ENCODE measurements at regions not wholly inside any gene's neighbourhood (a gene's known extent, or its start where the extent isn't known, plus 50 kb on each side); places are given as distances from the start of the nearest gene placed in this dataset.

GRCh38 chr2:146806364-146807005 is 1038.3 kb upstream of the ACVR2A start:
- DNase-seq (ENCODE audit: low read depth, low spot score) = no peak
- H3K4me3 ChIP-seq (ENCODE audit: low read length) = no peak overlapping the region

GRCh38 chr2:146804288-146804687 is 1040.5 kb upstream of the ACVR2A start:
- DNase-seq (ENCODE audit: low read depth, low spot score) = no peak

GRCh38 chr2:146801886-146802285 is 1042.9 kb upstream of the ACVR2A start:
- DNase-seq (ENCODE audit: low read depth, low spot score) = no peak
- no peak overlapping the region for H3K4me3 ChIP-seq (ENCODE audit: low read length)

More at GRCh38 chr2:146804288-146804687, 1040.5 kb upstream of the ACVR2A start:
- no peak overlapping the region for H3K4me3 ChIP-seq (ENCODE audit: low read length)

DNA sequence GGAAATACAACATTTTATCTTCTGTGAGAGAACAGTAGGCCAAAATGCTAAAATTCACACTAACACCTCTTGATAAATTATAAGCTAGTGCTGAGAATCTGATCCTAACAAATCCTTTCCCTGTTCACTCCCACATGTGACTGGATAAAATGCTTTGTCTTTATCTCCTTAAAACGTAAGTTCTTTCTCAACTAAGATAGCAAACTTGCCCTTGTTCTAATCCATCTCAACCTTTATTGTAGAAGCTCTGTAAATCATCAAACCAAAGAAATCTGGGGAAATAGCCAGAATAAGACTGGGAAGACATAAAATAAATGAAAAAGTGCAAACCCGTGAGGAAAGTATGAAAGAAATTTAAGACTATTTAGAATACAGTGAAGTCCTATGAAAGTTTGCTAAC is 1058.4 kb upstream of the ACVR2A start:
- DNase-seq (ENCODE audit: low read depth, low spot score) = no peak

GRCh38 chr2:146785101-146785500 is 1059.7 kb upstream of the ACVR2A start:
- no peak overlapping the region for H3K4me3 ChIP-seq (ENCODE audit: low read length)
- DNase-seq (ENCODE audit: low read depth, low spot score) = no peak

More for the DNA sequence above, 1058.4 kb upstream of the ACVR2A start:
- H3K4me3 ChIP-seq (ENCODE audit: low read length) = no peak overlapping the region

GRCh38 chr2:146784602-146785001 is 1060.2 kb upstream of the ACVR2A start:
- no peak overlapping the region for H3K4me3 ChIP-seq (ENCODE audit: low read length)
- no peak for DNase-seq (ENCODE audit: low read depth, low spot score)

- DNase-seq (ENCODE audit: low read depth, low spot score) = no peak
- H3K4me3 ChIP-seq (ENCODE audit: low read length) = no peak overlapping the region
Measured at GRCh38 chr2:146777181-146777580, 1067.6 kb upstream of the ACVR2A start.

GRCh38 chr2:146776596-146776995 is 1068.2 kb upstream of the ACVR2A start:
- H3K4me3 ChIP-seq (ENCODE audit: low read length) = no peak overlapping the region
- DNase-seq (ENCODE audit: low read depth, low spot score) = no peak

- no peak overlapping the region for H3K4me3 ChIP-seq (ENCODE audit: low read length)
- DNase-seq (ENCODE audit: low read depth, low spot score) = no peak
Measured at GRCh38 chr2:146771531-146771930, 1073.3 kb upstream of the ACVR2A start.

DNA sequence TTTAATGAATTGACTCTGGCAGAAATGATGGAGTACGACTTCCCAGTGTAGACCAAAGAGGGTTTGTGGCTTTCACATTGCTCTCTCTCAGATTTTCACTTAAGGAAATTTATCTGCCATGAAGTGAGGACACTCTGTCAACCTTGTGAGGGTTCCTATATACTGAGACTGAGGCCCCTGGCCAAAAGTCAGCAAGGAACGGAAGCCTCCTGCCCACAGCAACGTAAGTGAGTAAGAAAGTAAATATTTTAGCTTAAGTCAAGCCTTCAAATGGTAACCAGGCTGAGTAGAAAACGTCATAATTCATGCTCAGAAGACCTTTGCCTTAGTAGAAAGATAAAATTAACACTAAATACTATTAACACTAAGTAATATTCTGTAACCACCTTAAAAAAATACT is 1080.5 kb upstream of the ACVR2A start:
- no peak overlapping the region for H3K4me3 ChIP-seq (ENCODE audit: low read length)

DNA sequence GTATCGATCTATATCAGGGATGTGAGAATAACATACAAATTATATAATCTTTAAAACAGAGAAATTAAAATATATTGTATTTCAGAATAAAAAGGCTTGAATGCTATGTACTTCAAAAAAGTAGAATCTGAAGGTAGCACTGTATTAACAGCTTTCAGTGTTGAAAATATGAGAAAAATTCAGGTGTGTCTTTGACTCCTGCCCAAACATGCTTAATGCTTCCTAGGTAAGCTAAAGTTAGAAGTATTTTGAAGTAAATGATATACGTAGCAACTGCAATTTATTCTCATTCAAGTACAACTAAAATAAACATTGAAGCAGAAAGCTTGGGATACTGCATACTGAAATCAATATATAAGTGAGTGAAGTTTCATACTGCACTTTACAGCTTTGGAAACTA is 1082.0 kb upstream of the ACVR2A start:
- no peak overlapping the region for H3K4me3 ChIP-seq (ENCODE audit: low read length)
- DNase-seq (ENCODE audit: low read depth, low spot score) = no peak

More for the DNA sequence above, 1080.5 kb upstream of the ACVR2A start:
- DNase-seq (ENCODE audit: low read depth, low spot score) = no peak

DNA sequence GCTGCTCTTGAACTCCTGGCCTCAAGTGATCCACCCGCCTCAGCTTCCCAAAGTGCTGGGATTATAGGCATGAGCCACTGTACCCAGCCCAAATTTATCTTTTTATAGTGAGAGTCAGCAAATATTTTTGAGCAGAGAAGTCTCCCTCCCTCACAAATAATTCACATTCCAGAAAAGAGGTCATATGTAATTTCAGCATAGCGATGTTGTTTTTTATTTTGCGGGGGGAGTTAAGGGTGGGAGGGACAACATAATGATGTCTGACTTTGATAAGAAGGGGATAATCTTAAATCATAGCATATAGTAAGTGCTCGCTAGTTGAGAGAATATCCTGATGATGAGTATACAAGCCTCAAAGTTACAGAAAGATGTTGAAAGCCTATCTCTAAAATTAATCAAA is 1090.2 kb upstream of the ACVR2A start:
- DNase-seq (ENCODE audit: low read depth, low spot score) = no peak
- no peak overlapping the region for H3K4me3 ChIP-seq (ENCODE audit: low read length)

- H3K4me3 ChIP-seq (ENCODE audit: low read length) = no peak overlapping the region
- no peak for DNase-seq (ENCODE audit: low read depth, low spot score)
Measured at GRCh38 chr2:146748046-146748445, 1096.8 kb upstream of the ACVR2A start.

- no peak for DNase-seq (ENCODE audit: low read depth, low spot score)
- no peak overlapping the region for H3K4me3 ChIP-seq (ENCODE audit: low read length)
Measured at GRCh38 chr2:146741260-146741659, 1103.6 kb upstream of the ACVR2A start.

DNA sequence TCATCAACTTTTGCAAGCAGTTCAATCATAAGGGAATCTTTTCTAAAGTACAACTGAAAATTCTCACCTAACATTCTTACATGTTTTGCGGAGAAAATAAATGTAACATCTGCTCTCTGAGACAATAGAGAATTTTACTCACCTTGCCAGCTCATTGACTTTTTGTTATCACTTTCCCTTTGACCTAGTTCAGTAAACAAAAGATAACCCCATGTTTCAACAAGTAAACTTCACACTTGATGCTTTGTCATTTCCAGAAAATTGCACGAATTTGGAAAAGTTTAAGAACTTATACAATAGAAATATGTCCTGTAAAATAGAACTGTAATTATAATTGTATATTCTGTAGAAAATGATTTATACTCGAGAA is 1110.0 kb upstream of the ACVR2A start:
- no peak for DNase-seq (ENCODE audit: low read depth, low spot score)

GRCh38 chr2:146734042-146734820 is 1110.6 kb upstream of the ACVR2A start:
- H3K4me3 ChIP-seq (ENCODE audit: low read length) = no peak overlapping the region
- peak; percentile 31 for DNase-seq (ENCODE audit: low read depth, low spot score)

More for the DNA sequence above, 1110.0 kb upstream of the ACVR2A start:
- no peak overlapping the region for H3K4me3 ChIP-seq (ENCODE audit: low read length)

- H3K4me3 ChIP-seq (ENCODE audit: low read length) = no peak overlapping the region
- no peak for DNase-seq (ENCODE audit: low read depth, low spot score)
Measured at GRCh38 chr2:146730882-146731281, 1113.9 kb upstream of the ACVR2A start.

DNA sequence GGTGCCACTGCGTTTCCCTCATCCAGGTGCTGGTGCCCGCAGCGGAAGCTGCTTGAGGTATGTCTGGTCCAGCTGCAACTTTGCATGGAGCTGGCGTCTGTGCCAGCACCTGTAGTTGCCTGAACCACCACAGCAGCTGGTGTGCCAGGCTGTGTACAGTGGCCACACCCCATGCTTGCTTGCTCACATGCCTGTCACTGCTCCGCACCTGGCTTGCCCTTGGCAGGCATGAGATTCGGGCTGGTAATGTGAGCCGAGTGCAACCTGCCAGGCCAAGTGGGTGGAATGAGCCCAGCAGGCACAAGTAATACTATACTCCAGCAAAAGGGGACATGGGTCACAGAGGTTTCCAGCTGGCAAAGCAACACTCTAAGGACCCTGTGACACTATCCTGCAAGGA is 1123.3 kb upstream of the ACVR2A start:
- DNase-seq (ENCODE audit: low read depth, low spot score) = no peak
- H3K4me3 ChIP-seq (ENCODE audit: low read length) = no peak overlapping the region

DNA sequence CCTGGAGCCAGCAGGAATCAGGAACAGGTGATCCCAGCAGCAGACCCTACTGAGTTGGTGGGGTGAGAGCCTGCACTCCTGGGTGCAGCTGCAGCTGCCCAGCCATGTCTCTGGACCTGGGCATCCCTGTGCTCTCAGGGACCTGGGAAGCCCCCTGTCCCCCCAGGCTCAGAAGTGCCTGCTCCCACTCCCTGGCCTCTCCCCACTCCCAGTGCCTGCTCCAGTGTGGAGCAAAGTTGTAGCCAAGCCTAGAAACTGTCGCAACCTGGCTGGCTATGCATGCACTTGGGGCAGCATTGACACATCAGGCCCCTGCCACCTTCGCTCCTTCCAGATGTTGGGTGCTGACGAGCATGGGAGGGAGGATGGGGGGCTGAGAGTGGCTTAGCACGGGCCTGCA is 1124.7 kb upstream of the ACVR2A start:
- DNase-seq (ENCODE audit: low read depth, low spot score) = no peak
- no peak overlapping the region for H3K4me3 ChIP-seq (ENCODE audit: low read length)

DNA sequence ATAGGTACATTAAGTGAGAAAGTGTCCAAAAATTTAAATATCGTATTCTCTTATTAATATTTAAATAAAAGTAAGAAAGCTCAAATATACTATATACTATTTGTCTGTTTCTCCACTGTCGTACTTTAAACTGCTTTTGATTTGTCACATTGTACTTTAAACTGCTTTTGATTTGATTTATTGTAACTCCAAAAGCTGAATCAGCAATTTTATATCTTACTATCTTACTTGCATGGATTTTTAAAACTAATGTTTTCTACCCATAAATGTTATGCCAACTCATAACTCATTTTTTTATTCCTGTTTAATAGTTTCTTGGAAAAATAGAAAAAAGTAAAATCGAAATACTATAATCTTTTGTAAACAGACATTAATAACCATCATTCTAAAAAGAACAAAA is 1128.2 kb upstream of the ACVR2A start:
- H3K4me3 ChIP-seq (ENCODE audit: low read length) = no peak overlapping the region
- DNase-seq (ENCODE audit: low read depth, low spot score) = no peak

- no peak for DNase-seq (ENCODE audit: low read depth, low spot score)
- H3K4me3 ChIP-seq (ENCODE audit: low read length) = no peak overlapping the region
Measured at GRCh38 chr2:146709004-146709403, 1135.8 kb upstream of the ACVR2A start.

All from Jurkat, Clone E6-1 (cell line).